ENCODE measurements at regions not wholly inside any gene's neighbourhood (a gene's known extent, or its start where the extent isn't known, plus 50 kb on each side); places are given as distances from the start of the nearest gene placed in this dataset.

GRCh38 chr10:14468023-14468441 is 137.3 kb upstream of the FRMD4A start:
- no peak for DNase-seq (ENCODE audit: low spot score)

- no peak for DNase-seq (ENCODE audit: low spot score)
Observed at GRCh38 chr10:14466257-14466656, 135.5 kb upstream of the FRMD4A start.

GRCh38 chr10:14460447-14460846 is 129.7 kb upstream of the FRMD4A start:
- no peak for DNase-seq (ENCODE audit: low spot score)

- no peak for DNase-seq (ENCODE audit: low spot score)
Observed at GRCh38 chr10:14459665-14460064, 128.9 kb upstream of the FRMD4A start.

GRCh38 chr10:14456870-14457266 is 126.1 kb upstream of the FRMD4A start:
- no peak for DNase-seq (ENCODE audit: low spot score)

- no peak for DNase-seq (ENCODE audit: low spot score)
Observed at GRCh38 chr10:14456218-14456869, 125.6 kb upstream of the FRMD4A start.

GRCh38 chr10:14454629-14455028 is 123.9 kb upstream of the FRMD4A start:
- DNase-seq (ENCODE audit: low spot score): no peak

- DNase-seq (ENCODE audit: low spot score): no peak
Observed at GRCh38 chr10:14454206-14454605, 123.5 kb upstream of the FRMD4A start.

GRCh38 chr10:14453593-14453992 is 122.9 kb upstream of the FRMD4A start:
- DNase-seq (ENCODE audit: low spot score): no peak

- no peak for DNase-seq (ENCODE audit: low spot score)
Observed at GRCh38 chr10:14451341-14451740, 120.6 kb upstream of the FRMD4A start.

GRCh38 chr10:14450041-14450491 is 119.3 kb upstream of the FRMD4A start:
- no peak for DNase-seq (ENCODE audit: low spot score)

- DNase-seq (ENCODE audit: low spot score): no peak
Observed at GRCh38 chr10:14449293-14449815, 118.6 kb upstream of the FRMD4A start.

GRCh38 chr10:14448197-14448990 is 117.7 kb upstream of the FRMD4A start:
- no peak for DNase-seq (ENCODE audit: low spot score)

- DNase-seq (ENCODE audit: low spot score): no peak
Observed at GRCh38 chr10:14447094-14447839, 116.5 kb upstream of the FRMD4A start.

- DNase-seq (ENCODE audit: low spot score): peak; percentile 15
Observed at GRCh38 chr10:14439451-14440259, 108.9 kb upstream of the FRMD4A start.

- no peak for DNase-seq (ENCODE audit: low spot score)
Observed at GRCh38 chr10:14438576-14438975, 107.9 kb upstream of the FRMD4A start.

- no peak for DNase-seq (ENCODE audit: low spot score)
Observed at GRCh38 chr10:14438057-14438456, 107.3 kb upstream of the FRMD4A start.

- DNase-seq (ENCODE audit: low spot score): no peak
Observed at GRCh38 chr10:14435976-14436632, 105.4 kb upstream of the FRMD4A start.

GRCh38 chr10:14433147-14433546 is 102.4 kb upstream of the FRMD4A start:
- DNase-seq (ENCODE audit: low spot score): no peak

- DNase-seq (ENCODE audit: low spot score): no peak
Observed at GRCh38 chr10:14431868-14432267, 101.1 kb upstream of the FRMD4A start.

- no peak for DNase-seq (ENCODE audit: low spot score)
Observed at GRCh38 chr10:14429043-14429700, 98.4 kb upstream of the FRMD4A start.

Measured in NAMALWA (cell line).